GM12864 (cell line): ENCODE measurements at regions not wholly inside any gene's neighbourhood (a gene's known extent, or its start where the extent isn't known, plus 50 kb on each side); places are given as distances from the start of the nearest gene placed in this dataset.
"Not testable (repeated sequence)": the region's sequence is repeated elsewhere in the genome, so short reads cannot be mapped to it uniquely, and the experiment has no call there.

Experiments used
- DNase-seq: peaks from one replicate; pipeline ENCODE4 v3.0.0-alpha.2; 2011; ENCODE audit warnings: low read depth
- H3K4me3 ChIP-seq: 2 replicates; pipeline ENCODE4 v1.5.1; 2011; ENCODE audit warnings: mild to moderate bottlenecking, low read depth, low read length, control low read depth
- TF ChIP-seq, protein P1 (sequence below): IDR thresholded peaks from 2 replicates; pipeline ENCODE4 v1.5.1; 2011; ENCODE audit warnings: low read depth, mild to moderate bottlenecking, moderate library complexity, low read length, control low read depth, inconsistent platforms; ENCODE audit errors: missing control alignments

DNA sequence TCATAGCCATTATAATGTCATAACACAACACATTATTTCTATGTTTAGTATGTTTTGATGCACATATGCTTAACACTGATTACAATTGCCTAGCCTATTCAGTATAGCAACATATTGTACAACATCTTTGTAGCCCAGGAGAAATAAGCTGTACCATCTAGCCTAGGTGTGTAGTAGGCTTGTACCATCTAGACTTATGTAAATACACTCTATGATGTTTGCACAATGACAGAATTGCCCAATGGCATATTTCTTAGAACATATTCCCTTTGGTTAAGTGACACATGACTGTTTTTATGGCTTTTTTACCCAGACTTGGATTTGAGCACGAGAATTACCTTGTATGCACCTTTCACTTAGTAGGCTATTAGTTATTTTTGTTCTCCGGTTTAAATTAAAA is 64.5 kb upstream of the HIVEP1 start:
- TF ChIP-seq, protein P1, sequence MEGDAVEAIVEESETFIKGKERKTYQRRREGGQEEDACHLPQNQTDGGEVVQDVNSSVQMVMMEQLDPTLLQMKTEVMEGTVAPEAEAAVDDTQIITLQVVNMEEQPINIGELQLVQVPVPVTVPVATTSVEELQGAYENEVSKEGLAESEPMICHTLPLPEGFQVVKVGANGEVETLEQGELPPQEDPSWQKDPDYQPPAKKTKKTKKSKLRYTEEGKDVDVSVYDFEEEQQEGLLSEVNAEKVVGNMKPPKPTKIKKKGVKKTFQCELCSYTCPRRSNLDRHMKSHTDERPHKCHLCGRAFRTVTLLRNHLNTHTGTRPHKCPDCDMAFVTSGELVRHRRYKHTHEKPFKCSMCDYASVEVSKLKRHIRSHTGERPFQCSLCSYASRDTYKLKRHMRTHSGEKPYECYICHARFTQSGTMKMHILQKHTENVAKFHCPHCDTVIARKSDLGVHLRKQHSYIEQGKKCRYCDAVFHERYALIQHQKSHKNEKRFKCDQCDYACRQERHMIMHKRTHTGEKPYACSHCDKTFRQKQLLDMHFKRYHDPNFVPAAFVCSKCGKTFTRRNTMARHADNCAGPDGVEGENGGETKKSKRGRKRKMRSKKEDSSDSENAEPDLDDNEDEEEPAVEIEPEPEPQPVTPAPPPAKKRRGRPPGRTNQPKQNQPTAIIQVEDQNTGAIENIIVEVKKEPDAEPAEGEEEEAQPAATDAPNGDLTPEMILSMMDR: no peak
- H3K4me3 ChIP-seq: no peak overlapping the region
- DNase-seq: no peak

GRCh38 chr6:11947063-11947462 is 65.0 kb upstream of the HIVEP1 start:
- DNase-seq: no peak
- no peak overlapping the region for H3K4me3 ChIP-seq
- TF ChIP-seq, protein P1: peak; percentile 51

DNA sequence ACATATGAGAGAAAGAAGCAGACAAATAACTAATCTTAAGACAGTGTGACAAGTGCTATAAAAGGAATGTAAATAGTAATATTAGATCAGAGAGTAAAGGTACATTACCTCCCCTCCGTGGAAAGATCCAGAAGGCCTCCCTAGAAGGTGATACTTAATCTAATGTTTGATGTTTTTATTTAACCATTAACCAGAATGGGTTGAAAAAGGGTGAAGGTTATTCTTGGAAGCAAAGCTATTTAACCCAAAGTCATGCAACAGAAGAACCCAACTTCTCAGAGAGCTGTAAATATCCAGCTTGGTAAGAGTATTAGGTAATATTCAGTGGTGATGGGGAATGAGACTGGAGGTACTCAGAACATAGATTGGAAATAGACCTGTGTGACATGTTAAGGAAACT is 68.0 kb upstream of the HIVEP1 start:
- TF ChIP-seq, protein P1: no peak
- H3K4me3 ChIP-seq: no peak overlapping the region
- no peak for DNase-seq

- H3K4me3 ChIP-seq: no peak overlapping the region
- TF ChIP-seq, protein P1: no peak
- no peak for DNase-seq
Measured at GRCh38 chr6:11943060-11943459, 69.1 kb upstream of the HIVEP1 start.

DNA sequence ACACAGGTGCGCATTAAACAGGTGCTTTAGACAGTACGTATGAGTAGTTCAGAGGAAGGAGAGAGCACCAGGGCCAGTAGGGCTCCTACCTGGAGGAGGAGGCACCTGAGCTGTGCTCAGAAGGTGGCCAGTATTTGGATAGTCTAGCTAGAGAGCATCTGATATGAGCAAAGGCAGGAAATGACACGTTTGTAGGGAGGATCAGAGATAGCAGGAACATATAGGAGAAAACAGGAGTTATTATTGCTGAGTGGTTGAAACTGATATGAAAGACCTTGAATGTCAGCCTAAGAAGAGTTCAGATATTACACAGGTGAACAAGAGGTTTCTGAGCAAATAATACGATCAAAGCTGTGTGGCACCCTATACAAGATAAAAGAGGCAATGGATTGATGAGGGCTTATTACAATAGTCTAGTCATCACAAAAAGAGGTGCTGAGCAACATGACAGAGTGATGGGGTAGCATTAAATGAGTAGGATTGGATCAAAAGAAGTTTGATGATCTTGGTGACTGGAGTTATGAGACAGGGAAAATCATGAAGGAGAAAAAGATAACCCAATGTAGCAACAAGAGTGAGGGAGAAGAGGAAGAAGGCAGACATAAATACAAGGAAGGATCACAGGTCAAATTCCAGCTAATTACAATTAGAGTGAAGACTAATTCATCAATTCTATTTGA is 69.8 kb upstream of the HIVEP1 start:
- TF ChIP-seq, protein P1: no peak
- DNase-seq: no peak
- H3K4me3 ChIP-seq: no peak overlapping the region

GRCh38 chr6:11940532-11941166 is 71.5 kb upstream of the HIVEP1 start:
- DNase-seq, H3K4me3 ChIP-seq: not testable (repeated sequence)

- no peak overlapping the region for H3K4me3 ChIP-seq
- DNase-seq: no peak
- TF ChIP-seq, protein P1: no peak
Measured at GRCh38 chr6:11938285-11938890, 73.7 kb upstream of the HIVEP1 start.
